ENCODE measurements at regions not wholly inside any gene's neighbourhood (a gene's known extent, or its start where the extent isn't known, plus 50 kb on each side); places are given as distances from the start of the nearest gene placed in this dataset.

DNA sequence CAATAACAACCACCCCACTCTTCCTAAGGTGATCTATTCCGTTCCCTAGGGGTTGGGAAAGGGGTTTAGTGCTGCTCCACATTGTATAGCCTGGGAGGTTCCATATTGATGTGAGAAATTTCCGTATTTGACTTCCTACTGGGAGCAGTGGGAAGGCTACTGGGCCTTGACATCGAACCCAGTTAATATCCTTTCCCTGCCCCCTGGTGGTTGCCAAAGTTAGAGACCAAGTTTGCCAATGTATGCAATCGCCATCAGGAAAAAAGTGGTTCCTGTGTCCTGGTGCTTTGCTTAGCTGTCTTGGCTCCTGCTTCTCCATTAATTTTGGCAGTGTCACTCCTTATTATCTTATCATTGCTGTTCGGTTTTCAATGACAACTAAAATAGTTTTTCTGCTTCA lies 914.9 kb downstream of the KCNJ2 start:
- no peak overlapping the region for H3K27ac ChIP-seq
- H3K9me3 ChIP-seq = no peaks in the 10 kb centered on the region
- H3K4me3 ChIP-seq = no peak overlapping the region
- intact Hi-C loops (cut with DNase I) = no loop called here
- H3K4me1 ChIP-seq = no peaks in the 10 kb centered on the region
- TF ChIP-seq, protein P1, sequence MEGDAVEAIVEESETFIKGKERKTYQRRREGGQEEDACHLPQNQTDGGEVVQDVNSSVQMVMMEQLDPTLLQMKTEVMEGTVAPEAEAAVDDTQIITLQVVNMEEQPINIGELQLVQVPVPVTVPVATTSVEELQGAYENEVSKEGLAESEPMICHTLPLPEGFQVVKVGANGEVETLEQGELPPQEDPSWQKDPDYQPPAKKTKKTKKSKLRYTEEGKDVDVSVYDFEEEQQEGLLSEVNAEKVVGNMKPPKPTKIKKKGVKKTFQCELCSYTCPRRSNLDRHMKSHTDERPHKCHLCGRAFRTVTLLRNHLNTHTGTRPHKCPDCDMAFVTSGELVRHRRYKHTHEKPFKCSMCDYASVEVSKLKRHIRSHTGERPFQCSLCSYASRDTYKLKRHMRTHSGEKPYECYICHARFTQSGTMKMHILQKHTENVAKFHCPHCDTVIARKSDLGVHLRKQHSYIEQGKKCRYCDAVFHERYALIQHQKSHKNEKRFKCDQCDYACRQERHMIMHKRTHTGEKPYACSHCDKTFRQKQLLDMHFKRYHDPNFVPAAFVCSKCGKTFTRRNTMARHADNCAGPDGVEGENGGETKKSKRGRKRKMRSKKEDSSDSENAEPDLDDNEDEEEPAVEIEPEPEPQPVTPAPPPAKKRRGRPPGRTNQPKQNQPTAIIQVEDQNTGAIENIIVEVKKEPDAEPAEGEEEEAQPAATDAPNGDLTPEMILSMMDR (IDR thresholded peaks at IDR 0.05) = peak in 3 of 9 donors; percentile 11 to 38 (median 32)
- no peaks in the 10 kb centered on the region for H3K27me3 ChIP-seq
- 30 to 38% methylated on average over 5 of the region's 5 CpGs for WGBS, 2 donors
- DNase-seq = no peak
- H3K36me3 ChIP-seq = no peaks in the 10 kb centered on the region
- no peak for ATAC-seq

DNA sequence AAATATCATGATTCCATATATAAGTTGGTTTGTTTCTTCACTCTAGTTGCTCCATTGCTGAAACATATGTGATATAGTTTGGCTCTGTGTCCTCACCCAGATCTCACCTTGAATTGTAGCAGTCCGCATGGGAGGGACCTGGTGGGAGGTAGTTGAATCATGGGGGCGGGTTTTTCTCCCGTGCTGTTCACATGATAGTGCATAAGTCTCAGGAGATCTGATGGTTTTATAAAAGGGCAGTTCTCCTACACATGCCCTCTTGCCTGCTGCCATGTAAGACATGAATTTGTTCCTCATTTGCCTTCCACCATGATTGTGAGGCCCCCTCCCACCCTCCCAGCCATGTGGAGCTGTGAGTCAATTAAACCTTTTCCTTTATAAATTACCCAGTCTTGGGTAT lies 915.5 kb downstream of the KCNJ2 start:
- no peak for DNase-seq
- WGBS, 2 donors = 81 to 87% methylated on average over 3 of the region's 3 CpGs
- no peaks in the 10 kb centered on the region for H3K9me3 ChIP-seq
- no peak overlapping the region for H3K27ac ChIP-seq
- no peak overlapping the region for H3K4me3 ChIP-seq
- intact Hi-C loops (cut with DNase I) = no loop called here
- no peaks in the 10 kb centered on the region for H3K4me1 ChIP-seq
- no peaks in the 10 kb centered on the region for H3K27me3 ChIP-seq
- no peak for ATAC-seq
- no peaks in the 10 kb centered on the region for H3K36me3 ChIP-seq
- TF ChIP-seq, protein P1 (IDR thresholded peaks at IDR 0.05) = no peak

DNA sequence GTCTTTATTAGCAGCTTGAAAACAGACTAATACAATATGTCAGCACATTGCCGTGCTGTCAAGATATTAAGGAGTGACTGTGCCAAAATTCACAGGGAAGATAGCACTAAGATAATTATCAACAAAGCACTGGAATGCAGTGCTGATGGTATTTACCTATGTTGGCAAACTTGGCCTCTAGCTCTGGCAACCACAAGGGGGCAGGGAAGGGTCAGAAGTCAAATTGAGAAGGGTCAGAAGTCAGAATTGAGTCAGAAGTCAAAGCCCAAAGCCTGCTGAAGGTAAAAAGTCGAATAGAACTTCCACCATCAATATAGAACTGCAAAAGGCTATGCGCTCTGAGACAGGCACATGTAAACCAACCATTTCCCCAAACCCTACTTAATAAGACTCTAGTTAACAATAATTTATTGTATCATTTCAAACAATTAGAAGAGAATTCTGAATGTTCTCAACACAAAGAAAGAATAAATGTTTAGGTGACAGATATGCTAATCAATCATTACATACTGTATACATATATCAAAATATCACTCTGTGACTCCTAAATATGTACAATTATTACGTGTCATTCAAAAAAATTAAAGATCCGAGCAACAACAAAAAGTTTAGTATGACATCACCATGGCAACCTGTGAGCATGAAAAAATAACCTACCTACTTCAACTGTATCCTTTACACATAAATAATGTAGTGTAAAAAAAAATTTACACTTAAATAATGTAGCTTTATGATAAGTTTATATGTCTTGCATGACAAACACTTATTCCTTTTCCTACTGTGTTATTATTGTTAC lies 916.1 kb downstream of the KCNJ2 start:
- TF ChIP-seq, protein P1 (IDR thresholded peaks at IDR 0.05) = peak in 1 of 9 donors; percentile 10
- H3K36me3 ChIP-seq = no peaks in the 10 kb centered on the region
- intact Hi-C loops (cut with DNase I) = no loop called here
- ATAC-seq (no peak), DNase-seq (no peak)
- H3K4me3 ChIP-seq = no peak overlapping the region
- peaks cover 0 to 2% (median 0%) of the 10 kb centered on the region in 11 donors for H3K9me3 ChIP-seq
- no peaks in the 10 kb centered on the region for H3K4me1 ChIP-seq
- 48 to 58% methylated on average over 5 of the region's 5 CpGs for WGBS, 2 donors
- H3K27ac ChIP-seq = no peak overlapping the region
- peaks cover 0 to 3% (median 0%) of the 10 kb centered on the region in 7 donors for H3K27me3 ChIP-seq

DNA sequence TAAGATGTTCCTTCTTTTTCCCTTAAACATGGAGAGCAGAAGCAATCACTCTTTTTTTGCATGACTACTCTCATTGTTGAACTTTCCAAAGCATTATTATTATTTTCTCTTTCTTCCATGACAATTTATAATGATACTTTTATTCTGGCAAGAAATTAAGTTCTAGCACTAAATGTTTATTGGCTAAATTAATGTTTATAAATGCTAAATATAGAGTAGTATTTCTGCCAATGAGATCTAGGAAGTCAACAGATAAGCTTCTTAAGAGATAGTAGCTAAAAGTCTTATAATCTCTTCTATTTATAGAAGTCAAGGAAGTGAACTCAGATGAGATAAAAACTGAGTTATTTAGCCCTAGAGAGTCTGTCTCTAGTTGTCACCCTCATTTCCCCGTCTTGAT lies 920.1 kb downstream of the KCNJ2 start:
- 6 to 14% methylated on average over 1 of the region's 1 CpG for WGBS, 2 donors
- intact Hi-C loops (cut with DNase I) = no loop called here

More for the DNA sequence above, 920.1 kb downstream of the KCNJ2 start:
- peaks cover 0 to 3% (median 0%) of the 10 kb centered on the region in 7 donors for H3K27me3 ChIP-seq
- ATAC-seq (no peak), DNase-seq (no peak)
- TF ChIP-seq, protein P1 (IDR thresholded peaks at IDR 0.05) = no peak
- no peaks in the 10 kb centered on the region for H3K36me3 ChIP-seq
- H3K9me3 ChIP-seq = peaks cover 0 to 20% (median 3%) of the 10 kb centered on the region in 11 donors
- H3K4me1 ChIP-seq = no peaks in the 10 kb centered on the region
- no peak overlapping the region for H3K27ac ChIP-seq
- H3K4me3 ChIP-seq = no peak overlapping the region
